HG03135 (cell line): ENCODE measurements at regions not wholly inside any gene's neighbourhood (a gene's known extent, or its start where the extent isn't known, plus 50 kb on each side); places are given as distances from the start of the nearest gene placed in this dataset.
"Not testable (repeated sequence)": the region's sequence is repeated elsewhere in the genome, so short reads cannot be mapped to it uniquely, and the experiment has no call there.

Experiments
- ATAC-seq: cut with Tn5 transposase; IDR thresholded peaks from one replicate; pipeline ENCODE4 v1.9.1; 2021; ENCODE audit warnings: mild to moderate bottlenecking, moderate library complexity; ENCODE audit not compliant: unreplicated experiment

DNA sequence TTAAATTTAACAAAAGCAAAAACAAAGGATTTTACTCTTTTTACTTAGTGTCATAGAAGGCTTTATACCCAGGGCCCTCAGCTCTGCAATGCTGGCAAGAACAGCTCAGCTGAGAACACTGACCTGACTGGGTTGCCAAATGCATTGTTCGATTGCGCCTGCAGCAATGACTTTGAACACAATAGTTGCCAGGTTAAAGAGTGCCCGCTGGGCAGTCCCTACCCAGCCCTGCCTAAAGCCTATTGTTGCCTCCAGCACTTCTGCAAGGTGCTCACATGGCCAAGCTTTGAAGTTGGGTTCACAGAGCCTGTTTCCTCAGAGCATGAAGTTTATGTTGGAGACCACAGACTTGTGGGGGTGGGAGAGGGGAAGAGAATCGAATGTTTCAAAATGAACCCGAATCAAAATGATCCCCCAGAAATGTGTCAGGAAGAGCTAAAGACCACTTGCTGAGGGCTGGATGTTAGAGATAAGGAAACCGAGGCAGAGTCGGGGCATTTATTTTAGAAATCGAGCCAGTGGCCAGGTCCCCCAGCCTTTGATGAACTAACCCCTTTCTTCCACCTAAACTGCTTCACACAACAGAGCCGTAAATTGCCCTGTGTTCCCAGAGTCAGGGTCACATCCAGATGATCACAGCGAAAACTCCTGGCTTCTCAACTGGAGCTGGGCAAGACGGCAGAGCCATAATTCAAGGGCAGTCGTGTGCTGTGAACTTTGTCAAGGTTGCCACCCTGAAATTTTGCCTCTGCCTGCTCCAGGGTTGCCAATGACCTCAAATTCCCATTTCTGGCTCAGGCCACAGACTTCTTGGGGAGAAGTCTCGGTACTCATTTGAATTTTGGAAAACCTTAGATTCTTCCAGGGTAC lies 55.0 kb downstream of the FOXA2 start:
- no peak for ATAC-seq

DNA sequence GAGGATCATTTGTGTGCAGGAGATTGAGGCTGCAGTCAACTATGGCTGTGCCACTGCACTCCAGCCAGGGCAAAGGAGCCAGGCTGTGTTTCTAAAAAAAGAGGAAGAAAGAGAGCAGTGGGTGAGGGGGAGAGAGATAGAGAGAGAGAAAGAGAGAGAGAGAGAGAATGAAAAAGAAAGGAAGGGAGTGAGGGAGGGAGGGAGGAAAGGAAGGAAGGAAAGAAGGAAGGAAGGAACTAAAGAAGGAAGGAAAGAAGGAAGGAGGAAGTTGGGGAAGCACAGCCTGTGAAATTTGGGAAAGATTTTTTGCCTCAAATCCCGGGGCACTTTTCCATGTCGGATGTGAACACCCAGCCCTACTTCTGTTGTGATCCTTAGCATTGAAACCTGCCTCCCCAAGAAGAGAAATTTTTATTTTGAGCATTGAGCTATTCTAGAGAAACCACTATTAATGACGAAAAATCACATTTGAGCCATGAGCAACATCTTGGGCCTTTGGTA lies 57.8 kb downstream of the FOXA2 start:
- no peak for ATAC-seq

DNA sequence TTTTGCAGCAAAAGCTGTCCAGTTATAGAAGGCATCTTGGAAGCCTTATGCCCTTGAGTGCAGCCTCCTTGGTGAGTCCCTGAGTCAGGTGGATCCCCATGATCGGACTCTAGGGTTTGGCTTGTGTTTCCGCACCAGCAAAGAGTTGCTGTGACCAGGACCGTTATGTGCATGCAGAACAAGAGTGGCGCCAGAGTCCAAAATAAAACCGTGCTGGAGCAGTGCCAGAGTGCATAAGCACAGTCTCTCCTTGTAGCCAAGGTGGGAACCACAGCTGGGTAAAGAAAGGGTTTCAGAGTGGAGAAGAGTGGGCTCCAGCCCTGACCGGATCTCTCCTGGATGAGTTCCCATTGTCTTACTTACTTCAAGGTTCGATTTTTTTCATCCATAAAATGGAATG lies 58.6 kb downstream of the FOXA2 start:
- ATAC-seq, result no peak

DNA sequence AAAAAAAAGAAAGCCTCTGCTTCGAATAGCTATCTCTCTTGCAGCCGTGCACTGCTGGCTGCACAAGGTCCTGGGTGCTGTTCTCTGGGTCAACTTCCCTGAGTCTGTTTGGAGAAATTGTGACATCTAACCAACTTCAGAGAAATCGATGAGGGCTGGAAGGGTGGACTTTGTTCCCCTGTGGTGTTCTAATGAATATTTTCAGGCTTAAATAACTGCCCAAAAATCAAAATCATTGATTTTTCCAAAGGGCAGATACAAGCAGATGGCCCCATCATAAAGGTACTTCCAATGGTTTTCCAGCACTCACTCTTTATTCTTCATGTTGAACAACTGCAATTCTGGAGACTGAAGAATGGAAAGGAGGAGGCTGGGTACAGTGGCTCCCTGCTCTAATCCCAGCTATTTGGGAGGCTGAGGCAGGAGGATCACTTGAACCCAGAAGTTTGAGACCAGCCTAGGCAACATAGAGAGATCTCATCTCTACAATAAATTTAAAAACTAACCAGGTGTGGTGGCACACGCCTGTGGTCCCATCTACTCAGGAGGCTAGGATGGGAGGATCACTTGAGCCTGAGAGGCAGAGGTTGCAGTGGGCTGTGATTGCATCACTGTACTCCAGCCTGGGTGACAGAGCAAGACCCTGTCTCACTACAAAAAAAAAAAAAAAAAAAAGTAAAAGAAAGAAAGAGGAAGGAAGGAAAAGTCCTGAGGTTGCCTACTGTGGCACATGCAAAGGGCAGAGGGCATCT lies 59.1 kb downstream of the FOXA2 start:
- ATAC-seq, result no peak

DNA sequence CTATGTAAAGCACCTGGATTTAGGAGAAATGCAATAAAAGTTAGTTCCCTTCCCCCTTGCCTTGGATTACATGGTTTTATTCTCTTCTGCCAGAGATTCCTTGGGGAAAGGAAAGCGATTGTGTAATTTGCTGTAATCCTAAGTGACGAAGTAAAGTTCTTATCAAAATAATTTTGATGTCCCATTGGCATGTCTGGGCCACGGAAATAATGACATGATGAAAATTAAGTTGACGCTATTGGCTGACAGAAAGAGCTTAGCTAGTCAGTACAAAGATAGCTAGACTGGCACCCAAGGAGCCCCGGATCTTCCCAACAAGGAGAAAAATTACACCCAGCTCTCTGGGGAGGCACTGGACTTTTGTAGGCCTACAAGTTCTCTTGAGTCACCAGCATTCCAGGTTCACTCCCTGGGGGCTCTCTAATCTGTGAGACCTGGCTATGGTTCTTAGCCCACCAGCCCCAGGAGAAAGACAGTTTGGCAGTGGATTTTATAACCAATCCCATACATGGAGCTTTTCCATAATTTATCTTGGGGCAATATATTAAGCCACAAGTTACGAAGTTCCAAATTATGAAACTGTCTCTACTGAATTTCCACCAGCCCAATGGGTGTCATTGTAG lies 59.9 kb downstream of the FOXA2 start:
- no peak for ATAC-seq

DNA sequence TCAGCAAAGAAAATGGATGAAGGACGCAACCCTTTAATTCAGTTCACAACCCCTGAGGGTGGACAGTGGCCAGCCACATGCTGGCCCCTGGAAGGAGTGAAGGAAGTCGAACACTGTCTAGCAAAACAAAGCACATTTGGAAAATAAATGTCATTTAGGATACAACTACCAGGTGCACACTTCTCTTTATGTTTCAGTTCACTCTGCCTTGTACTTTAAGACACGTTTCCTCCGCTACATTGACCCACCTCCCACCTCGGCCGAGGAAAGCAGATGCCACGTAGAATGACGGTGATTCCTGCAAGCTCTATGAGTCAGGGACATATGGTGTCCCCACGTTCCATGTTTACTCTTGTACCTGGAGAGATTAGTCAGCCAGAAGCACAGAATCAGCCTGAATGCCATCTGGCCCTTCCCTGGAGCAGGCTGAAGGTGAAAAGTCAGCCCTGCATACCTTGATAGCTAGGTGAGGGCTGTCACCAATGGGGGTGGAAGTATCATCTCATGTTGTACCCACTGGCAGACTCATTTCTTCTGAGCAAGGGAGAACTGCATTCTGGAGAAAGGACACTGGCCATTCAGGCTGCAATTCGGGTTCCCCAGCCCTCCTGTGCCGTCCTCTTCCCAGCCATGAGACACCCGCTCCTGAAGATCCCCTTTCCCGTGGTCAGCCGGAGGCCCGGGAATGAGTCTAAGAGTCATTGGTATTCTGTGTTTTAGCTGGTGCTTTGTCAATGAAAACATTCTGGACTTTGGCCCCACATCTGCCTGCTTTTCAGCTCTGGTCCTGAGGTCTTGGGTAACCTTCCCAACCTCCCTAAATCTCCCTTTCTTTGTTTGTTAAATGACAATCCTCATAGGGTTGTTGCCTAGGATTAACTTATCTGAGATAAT lies 60.6 kb downstream of the FOXA2 start:
- ATAC-seq, result no peak

DNA sequence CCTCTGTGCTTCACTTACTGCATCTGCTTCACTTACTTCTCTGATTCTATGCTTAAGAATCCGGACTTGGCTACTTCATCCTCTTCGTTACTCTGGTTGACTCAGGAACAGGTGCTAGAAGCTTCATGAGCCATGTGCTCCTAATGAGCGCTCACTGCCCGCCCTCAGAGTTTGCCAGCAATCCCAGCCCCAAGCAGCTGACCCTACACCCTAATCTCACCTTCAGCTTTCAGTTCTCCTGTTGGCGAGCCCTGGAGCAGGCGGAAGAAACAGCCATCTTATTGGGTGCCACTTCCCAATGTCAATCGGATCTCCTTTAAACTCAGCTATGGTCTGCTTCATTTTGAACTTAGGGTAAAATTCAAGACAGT lies 61.3 kb downstream of the FOXA2 start:
- no peak for ATAC-seq

DNA sequence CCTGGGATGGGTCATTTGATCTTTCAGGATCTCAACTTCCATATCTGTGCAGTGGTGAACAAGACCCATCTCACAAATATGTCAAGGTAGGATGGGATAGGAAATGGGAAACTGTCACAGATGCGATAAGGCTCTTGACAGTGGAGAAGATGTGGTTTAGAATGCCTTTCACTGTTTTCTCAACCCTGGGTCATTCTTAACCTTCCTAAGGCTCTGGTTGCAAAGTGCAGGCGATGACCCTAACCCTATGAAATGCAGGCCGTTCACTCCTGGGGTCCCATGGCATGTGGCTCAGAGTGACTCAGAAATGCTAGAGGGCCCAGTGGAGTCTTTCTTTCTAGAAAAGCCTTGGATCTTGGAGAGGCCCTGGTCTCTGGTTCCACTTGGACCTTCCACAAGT lies 61.7 kb downstream of the FOXA2 start:
- ATAC-seq, result no peak

DNA sequence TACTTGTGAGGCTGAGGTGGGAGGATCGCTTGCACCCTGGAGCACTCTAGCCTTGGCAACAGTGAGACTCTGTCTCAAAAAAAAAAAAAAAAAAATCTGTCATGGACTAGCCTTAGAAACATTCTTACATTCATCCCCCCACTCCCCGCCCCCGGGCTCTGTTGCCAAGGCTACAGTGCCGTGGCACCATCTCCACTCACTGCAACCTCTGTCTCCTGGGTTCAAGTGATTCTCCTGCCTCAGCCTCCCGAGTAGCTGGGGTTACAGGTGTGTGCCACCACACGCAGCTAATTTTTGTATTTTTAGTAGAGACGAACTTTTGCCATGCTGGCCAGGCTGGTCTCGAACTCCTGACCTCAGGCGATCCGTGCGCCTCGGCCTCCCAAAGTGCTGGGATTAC lies 62.4 kb downstream of the FOXA2 start:
- not testable (repeated sequence) for ATAC-seq

DNA sequence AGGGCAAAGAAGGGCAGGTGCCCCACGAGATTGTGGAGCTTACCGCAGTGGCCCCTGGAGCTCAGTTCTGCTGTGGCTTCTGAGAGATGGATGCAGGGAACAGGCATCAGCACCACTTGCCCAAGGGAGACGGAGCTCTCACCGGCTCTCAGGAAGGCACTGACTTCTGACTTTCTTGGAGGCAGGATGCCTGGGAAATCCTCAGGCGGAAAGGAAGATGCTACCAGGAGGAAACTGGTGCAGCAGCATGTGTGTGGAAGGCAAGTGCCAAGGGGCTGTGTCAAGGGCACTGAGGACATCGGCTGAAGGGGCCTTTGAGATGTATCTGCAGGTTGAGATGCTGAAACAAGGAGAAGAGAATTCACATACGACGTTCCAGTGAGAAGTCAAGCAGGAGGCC lies 64.0 kb downstream of the FOXA2 start:
- no peak for ATAC-seq

DNA sequence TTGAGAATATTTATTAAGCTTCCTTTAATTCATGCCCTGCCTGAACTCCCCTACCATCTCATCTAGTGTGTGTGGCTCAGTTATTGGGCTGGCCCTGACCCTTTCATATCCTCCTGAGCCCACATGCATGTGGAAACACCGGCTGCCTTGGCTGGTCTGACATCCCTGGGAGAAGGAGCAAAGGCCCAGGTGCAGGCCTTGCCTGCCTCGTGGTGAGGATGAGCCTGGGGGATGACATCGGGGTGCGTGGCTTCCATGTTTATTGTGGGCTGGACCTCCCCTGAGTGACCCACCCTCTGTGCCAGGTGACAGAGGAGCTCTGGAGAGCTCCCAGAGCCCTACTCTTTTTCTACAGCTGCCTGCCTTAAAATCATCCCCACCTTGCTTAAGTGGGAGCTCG lies 69.1 kb downstream of the FOXA2 start:
- ATAC-seq, result no peak

DNA sequence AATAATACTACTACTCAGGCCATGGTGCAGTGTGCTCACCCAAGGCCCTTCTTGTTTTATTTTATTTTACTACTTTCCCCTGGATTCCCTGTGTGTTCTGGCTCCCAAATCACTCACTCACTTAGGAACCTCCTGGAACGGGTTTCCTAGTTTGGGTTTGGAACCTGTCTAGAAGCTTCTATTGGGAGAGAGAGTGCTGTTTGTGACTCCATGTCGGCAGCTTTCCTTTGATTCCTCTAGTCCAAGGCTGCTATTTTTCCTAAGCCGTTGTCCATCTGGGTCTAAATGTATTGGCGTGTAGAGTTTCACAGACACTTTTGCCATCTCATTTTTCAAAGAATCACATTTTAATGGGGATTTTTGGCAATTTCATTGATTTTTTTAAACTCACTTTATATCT lies 70.8 kb downstream of the FOXA2 start:
- no peak for ATAC-seq

DNA sequence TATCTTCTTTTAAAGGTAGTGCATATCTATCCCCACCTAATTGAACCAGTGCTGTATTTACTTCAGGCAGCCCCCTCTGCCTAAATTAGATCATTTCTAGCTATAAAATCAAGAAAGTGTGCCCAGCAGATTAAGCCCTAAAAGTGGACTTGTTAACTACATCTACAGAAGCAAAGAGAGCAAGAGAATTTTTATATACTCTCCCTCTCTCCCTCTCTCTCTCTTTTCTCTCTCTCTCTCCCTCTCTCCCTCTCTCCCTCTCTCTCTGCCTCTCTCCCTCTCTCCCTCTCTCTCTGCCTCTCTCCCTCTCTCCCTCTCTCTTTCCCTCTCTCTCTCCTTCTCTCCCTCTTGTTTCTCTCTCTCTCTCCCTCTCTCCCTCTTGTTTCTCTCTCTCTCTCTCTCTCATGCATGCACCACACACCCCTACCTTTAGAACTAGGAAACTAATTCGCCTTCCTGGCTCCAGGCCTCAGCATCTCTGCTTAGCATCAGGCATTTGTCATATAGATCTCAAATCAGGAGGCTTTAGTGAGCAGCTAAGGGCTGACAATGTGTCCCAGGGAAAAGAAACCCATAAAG lies 71.4 kb downstream of the FOXA2 start:
- no peak for ATAC-seq

DNA sequence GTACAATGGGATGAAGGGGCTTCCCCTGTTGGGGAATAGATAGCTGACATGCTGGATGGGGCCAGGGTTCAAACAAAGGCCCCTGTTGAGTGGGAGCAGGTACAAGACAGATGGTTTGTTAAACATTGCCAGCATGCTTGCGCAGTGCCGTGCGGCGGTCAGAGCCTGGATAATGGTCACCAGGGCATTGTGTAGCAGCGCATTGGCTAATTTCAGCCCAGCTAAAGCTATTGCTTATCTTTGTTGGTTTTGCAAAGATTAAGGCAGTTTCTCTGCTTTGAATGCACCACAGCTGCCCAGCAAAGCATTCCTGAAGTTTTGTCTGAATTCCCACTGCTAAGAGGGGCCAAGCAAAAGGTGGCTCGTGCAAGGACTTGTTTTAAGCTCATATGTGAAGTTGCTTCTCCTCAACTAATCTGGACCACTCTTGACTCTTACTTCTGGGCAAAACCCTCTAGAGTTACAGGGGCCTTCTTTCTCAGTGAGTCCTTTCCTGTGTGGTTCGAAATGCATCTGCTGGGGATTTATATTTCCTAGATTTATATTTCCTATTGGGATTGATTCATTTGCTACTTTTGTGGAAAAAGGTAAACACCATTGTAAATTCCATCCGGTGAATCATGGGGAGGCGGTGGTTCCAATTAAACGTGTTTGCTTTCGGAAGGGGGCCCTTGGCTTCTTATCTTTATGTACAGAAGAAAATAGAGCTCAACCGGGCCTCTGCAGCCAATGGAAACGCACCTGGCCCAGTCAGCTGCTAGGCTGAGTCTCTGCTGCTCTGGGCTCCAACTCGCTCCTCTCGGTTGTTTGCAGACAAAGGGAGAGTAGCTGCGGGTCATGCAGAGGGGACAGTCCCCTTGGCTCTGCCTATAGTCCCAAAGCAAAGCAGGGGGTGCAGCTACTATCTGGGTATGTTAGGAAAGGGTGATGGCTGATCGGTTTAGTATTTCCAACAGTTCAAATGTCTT lies 72.1 kb downstream of the FOXA2 start:
- ATAC-seq, result no peak

DNA sequence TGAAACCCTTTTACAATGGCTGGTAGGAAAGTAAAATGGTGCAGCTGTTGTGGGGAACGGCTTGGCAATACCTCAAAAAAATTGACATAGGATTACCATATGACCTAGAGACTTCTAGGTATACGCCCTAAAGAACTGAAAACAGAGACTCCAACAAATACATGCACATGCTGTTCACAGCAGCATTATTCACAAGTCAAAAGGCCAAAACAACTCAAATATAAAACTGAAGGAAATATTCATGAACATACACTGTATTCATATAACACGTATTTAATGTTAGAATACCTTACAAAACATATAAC lies 74.6 kb downstream of the FOXA2 start:
- no peak for ATAC-seq

DNA sequence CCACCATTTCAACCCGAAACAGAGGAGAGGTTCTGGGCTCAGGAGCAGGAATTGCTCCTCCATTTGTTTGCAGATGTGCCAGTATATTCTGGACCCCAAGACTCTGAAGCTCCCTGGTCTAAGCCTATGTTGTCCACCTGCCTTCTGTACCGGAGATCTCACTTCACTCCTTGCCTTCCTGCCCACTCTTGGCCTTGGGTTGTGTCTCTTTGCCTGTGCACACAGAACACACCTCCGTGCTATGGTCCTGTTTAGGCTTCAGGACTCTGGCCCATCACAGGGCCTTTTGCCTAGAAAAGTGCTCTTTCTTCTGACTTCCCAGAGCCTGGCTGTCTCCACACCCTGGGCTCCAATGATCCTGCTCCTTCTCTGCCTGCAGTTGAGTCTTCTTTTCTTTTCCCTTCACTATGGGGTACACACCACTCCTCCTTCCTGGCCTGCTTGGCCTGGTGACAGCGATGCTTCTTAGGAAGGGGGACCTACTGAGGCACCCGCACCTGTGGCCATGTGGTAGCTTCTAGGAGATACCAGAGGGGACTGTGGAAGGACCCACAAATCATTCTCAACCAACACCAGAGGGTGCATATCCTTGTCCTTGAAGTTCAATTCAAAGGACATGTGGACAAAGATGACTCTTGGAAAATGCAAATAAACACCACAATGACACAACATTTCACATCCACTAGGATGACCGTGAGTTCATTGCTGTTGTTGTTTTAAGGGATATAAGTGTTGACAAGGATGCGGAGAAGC lies 75.1 kb downstream of the FOXA2 start:
- ATAC-seq, result no peak

DNA sequence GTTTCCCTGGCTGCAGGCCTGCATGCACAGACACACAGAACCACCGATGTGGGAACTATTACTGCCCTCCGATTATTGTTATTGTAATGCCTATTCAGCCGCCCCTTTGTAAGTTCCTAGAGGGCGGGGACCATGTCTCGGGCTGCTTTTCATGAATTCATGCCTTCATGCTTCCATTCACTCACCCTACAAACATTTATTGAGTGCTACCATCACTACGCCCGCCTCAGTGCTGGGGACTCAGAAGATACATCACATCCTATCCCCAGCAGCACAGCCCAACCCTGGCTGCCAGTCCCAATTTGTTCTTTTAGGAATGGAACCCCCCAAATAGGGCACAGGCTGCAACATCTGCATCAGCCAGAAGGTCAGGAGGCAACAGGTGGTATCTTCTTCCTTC lies 75.9 kb downstream of the FOXA2 start:
- ATAC-seq, result no peak

DNA sequence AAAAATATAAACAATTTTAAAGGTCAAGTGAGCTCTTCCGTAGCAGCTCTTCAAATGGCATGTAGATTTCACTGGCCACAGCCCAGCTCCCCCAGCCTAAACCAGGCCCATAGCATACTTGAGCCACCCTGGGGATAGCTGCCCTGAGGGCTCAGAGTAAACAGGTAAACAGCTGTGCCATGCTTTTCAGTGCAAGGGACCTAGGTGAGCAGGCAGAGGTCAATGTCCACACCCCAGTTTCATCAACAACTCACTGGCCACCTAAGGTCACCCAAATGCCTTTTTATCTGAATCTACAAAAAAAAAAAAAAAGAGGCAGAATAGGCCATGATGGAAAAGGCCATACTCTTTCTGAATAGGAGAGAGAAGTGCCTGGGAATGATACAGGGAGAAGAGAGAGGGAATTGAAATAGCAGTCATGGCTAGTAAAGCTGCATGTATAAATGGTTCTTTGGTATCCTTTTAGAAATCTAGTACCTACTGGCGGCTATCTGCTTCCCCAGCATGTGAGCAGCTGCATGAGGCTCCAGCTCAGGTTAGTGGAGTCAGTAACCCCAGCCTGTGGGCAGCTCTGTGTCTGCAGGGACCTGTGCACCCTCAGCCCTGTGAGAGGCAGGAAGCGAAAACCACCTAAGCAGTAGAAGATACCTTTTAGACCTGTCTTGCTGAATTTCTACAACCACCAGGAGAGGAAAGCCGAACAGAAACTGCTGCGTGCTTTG lies 77.0 kb downstream of the FOXA2 start:
- no peak for ATAC-seq
